Stimulated activated CD4-positive, alpha-beta T cell treated with anti-CD3 and anti-CD28 coated beads, TNF-alpha, amount 100 ng/mL, for 4 hours (primary cell): ENCODE measurements at regions not wholly inside any gene's neighbourhood (a gene's known extent, or its start where the extent isn't known, plus 50 kb on each side); places are given as distances from the start of the nearest gene placed in this dataset.
"Not testable (repeated sequence)": the region's sequence is repeated elsewhere in the genome, so short reads cannot be mapped to it uniquely, and the experiment has no call there.

Experiments
- DNase-seq, 3 experiments: peaks; one replicate each; pipeline ENCODE4 v3.0.0-alpha.2; 2020; ENCODE audit warnings: low read depth in 3 of 3

DNA sequence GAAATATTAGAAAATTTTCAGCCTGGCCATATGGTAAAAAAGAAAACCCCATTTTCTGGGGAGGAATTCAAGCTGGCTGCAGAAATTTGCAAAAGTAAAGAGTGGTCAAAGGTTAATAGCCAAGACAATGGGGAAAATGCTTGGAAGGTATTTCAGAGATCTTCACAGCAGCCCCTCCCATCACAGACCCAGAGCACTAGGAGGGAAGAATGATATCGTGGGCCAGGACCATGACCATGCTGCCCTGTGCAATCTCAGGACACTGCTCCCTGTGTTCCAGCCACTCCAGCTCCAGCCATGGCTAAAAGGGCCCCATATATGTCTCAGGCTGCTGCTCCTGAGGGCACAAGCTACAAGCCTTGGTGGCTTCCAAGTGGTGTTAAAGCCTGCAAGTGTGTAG, 93.9 kb upstream of the AGAP1 start:
- DNase-seq = no peak

DNA sequence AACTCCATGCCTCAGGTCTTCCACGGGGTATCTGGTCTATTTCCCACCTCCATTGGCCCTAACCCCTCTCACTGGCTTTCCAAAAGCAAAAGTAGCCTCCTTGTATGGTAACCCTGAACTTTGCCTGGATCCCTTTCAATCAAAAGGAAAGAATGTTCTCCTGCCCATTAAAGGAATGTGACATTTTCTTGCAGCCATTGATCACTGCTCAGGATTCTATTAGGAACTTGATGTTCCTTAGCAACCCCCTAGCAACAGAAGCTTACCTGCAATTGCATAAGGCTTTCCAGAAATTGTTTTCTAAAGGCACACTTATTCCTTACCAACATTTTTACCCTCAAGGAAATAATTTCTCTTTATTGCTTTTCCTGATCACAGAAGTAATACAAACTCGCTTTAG, 91.4 kb upstream of the AGAP1 start:
- DNase-seq = no peak

DNA sequence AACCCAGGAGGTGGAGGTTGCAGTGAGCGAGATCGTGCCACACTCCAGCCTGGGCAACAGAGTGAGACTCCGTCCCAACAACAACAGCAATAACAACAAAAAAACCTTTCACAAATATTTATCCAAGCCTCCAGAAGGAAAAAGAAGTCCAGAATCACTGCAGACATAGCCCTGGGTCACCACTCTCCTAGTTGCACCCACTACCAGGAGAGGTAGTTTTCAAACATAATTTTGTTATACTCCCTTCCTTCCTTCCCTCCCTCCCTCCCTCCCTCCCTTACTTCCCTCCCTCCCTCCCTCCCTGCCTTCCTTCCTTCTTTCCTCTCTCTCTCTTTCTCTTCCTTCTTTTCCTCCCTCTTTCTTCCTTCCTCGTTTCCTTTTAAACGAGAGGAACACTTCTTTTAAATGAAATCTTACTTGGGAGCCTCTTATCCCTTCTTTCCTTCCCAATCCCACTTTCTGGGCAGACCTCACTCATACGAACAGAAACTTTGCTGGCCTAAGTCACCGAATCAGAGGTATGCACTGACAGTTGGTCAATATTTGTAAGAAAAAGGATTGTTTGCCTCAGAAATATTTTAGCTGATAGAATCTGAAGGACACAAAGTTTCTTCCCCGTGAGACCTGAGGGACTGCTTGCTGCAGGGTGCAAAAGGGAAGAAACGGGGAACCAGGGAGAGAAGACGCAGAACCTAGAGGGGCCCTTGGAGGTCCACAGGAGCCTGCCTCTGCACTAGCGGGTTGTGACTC, 88.1 kb upstream of the AGAP1 start:
- DNase-seq = no peak

DNA sequence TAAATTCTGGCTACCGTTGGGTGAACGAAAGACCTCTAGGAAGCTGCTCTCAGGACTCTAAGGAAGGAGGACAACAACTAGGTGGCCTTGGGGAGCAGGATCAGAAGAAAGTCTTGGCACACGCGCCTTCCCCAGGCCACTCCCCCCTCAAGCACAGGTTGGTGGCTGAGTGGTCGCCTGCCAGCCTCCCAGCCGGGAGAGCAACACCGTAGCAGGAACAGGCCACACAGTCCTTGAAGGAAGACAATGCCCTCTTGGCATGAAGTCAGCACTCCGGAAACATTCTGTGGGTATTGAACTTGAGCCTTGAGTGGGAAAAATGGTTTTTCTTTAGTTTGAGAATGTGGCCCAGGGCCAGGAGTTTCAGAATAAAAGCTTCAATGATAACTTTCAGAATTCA, 87.4 kb upstream of the AGAP1 start:
- DNase-seq = no peak

DNA sequence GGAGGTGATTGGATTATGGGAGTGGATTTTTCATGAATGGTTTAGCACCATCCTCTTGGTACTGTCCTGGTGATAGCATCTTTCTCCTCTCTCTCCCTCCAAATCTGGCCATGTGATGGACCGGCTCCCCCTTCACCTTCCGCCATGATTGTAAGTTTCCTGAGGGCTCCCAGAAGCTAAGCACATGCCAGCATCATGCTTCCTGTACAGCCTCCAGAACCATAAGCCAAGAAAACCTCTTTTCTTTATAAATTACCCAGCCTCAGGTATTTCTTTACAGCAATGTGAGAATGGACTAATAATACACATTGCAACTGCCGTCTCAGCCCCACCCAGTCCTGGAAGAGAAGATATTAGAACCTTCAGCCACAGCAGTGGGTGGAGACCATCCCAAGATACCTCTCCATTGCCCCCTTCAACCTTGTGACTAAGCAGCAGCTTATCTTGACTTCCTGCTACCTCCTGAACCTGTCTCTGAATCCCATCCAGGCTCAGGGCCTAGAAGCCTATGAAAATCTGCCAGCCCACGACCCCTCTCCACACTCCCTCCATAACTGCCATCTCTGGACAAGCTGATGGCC, 81.8 kb upstream of the AGAP1 start:
- no peak for DNase-seq

DNA sequence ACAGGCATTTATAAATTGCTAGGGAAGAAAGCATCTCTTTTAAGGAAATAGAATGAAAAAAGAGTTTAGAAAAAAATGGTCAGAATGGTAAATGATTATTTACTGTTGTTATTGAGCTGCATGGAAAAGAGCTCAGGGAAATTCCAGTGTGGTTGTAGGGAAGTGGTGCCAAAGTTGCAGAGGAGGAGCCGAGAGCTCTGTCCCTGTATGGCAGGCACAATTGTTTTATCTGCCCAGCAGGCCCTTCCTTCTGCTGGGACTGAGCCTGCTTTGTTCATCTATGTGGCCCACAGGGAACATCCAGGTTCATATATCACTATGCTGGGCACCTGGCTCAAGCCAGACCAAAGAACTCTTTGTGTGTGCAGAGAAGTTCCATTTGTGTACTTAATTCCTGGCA, 80.8 kb upstream of the AGAP1 start:
- DNase-seq = no peak

DNA sequence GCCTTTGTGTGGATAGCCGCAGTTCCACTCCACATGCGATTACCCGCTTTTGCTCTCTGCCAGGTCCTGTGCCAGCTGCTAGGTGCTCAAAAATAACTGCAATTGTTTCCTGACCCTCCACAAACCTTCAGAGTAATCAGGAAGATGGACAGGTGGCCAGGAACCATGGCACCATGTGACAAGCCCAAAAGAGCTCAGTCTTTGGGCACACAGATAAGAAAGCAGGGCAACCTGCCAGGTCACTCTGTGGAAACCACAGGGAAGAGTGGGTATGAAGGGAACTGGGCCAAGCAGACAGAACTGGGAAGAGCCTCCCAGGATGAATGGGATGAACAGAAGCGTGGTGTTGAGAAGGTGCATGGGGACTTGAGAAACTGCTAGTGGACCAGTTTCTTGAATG, 79.4 kb upstream of the AGAP1 start:
- no peak for DNase-seq

DNA sequence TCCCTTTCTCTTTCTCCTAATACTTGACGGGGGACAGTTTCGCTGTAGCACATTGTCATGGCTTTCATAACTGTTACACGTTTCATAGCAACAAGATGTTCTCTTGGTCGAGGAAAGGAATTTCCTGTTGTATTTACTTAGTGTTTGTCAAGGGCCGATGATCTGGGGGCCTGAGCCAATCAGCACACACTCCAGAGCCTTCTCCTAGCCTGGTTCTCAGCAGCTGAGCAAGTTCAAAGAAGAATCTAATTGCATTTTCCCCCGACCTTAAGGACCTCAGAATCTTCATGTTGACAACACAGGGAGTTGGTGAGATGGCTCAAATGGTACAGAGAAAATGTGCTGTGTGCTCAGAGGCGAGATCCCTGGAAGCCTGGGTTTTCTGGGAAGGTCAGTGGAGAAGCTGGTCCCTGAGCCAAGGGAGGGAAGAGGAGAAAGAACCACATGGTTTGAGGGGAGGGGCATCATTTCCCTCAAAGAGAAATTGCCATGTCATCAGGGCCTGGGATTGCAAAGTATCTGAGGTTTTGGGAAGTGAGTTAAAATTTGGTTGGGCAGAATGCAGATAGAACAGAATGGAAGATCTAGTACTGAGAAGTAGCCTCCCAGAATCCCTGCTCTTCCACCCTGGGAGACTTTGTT, 76.9 kb upstream of the AGAP1 start:
- no peak for DNase-seq

DNA sequence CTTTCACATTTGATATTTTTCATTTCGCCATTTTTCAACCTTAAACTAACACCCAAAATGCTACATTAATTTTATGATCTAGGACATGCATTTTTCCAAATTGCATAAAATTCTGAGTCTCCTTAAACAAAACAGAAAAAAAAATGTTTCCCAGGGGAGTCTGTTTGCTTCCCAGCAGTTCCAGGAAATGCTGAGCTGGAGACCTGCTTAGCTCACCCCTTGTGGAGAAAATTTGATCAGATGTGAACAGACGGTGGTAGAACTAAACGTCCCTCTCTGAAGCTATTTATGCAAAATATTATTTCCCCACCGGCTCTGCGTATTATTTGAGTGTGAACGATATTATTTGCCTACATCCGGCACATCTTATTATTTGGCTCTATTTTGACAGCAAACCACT, 74.9 kb upstream of the AGAP1 start:
- no peak for DNase-seq

DNA sequence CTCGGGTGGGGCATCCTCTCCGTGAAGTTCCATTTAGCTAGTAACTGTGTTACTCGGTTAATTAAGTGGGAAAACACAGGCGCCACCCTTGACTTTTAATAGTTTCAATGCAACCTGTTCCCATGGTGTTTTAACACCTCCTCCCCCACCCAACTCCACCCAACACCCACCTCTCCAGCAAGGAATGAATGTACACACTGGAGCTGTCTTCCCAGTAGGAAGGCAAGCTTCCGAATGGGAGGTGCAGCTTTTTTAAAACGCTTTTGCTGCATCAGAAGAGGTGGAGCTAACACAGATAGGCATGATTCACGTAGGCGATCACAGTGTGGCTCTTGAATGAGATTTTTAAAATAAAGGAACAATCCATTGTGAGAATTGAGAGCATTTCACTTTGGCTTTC, 73.8 kb upstream of the AGAP1 start:
- no peak for DNase-seq

DNA sequence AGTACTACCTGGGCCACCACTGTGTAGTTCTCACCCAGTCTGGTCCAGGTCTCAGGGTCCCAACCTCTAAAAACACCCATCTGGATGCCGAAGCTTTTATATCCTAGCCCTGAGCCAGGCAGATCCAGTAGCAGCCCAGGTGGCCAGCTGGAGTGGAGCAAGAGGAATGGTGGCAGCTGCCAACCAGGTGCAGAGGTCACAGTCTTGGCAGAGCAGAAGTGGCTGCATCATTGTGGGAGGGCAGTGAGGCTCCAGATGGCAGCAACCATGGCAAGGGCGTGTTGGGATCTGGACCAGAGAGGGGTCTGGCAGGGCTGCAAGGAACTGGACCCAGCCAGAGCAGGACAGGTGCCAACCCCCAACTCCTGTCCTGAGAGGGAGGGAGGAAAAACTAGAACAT, 72.2 kb upstream of the AGAP1 start:
- no peak for DNase-seq

DNA sequence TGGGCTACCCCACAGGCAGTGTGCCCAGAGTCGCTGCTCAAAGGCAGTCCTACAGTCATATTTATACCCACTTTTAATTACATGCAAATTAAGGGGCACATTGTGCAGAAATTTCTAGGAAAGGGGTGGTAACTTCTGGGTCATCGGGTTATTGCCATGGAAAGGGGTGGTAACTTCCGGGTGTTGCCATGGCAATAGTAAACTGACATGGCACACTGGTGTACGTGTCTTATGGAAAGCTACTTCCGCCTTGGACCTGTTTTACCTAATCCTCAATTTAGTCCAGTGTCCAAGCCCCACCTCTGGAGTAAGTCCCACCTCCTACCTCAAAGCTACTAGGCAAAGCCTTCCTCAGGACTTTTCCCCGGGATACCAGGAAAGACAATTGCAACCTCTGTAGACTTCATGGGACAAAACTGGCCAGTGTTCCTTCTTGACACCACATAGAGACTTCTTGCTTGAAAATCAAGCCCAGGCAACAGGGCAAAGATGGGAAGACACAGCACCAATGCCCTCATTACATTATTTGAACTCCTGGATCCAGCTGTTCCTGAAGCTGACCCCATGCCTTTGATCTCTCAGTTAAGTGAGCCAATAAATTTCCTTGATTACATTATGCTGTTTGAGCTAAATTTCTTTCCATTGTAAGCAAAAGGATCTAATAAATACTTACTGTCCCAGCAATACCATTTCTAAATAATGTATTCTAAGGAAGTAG, 63.3 kb upstream of the AGAP1 start:
- DNase-seq = no peak

DNA sequence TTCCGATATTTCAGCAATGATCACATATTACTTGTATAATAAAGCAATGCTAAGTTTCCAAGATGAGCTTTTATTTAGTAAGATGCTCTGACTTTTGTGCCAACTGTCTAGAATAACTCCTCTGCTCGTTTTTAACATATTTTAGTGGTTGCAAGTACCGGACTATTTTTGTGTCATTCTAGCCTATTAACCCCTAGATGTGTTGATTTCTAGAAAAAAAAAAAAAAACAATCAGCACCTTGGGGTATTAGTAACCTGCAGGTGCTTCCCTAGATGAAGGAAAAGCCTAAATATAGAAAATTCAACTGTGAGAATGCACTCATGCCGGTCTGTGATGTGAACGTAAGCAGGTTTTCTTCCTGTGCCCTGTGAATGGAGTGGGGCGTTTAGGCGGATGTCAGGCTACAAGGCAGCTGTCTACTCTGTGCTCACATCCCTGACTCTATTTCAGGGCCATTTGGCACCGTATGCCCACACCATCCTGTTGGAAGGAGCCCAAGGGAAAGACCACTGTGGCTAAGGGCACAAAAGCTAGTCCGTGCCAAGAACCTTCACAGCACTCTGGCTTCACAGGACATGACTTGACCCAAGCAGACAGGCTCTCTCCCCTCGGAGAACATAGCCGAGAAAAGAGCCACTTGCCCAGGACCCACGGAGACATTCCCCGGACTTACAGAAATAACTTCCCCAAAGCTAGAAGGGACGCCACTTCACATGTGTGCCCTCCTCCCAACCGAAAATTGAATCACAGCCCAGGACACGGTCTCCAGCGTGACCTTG, 60.9 kb upstream of the AGAP1 start:
- no peak for DNase-seq

DNA sequence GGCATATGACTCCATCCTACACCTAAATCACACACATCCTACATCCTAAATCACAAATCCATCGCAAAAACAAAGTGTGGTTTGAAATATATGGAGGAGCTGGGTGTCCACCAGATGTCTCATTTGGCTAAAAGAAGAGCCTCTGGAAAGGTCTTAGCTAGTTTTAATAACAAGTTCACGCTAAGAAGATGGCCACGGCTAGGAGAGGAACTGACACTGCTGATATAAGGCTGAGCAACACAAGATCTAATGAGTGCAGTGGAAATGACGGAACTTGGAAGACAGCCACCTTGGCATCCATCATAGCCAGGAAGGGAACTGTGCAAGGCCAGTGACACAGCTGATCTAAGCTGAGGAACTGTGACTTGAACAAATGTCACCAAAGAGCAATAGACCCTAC, 60.0 kb upstream of the AGAP1 start:
- no peak for DNase-seq

DNA sequence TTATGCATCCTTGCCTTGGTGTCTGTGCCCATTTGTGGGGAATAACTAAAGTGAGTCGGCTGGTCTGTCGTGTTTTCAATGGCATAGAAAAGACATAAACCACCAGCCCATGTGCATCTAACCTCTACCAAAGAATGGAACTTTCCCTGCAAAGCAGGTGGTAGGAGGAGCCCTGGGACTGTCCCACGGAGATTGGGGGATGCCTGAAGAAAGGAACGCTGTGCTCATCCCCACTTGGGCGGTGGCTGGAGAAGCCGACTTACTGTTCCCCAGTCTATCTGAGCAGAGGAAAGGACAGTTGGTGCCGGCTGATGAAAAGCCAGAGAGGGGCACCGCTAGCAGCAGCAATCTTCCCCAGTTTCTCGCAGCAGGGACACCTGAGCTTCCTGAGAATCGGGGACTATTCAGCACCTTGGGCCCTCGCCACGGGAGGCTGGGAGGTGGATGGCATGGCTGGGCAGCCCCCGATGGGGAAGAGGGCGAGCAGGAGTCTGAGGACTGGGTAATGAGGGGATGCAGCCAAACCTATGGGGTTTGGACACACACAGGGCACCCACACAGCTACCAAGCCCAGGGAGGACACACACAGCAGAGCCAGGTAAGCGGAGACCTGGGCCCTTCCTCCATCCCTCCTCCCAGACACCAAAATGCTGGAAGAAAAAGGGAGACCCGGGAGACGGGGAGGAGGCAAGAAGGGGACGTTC, 53.7 kb upstream of the AGAP1 start:
- no peak for DNase-seq

DNA sequence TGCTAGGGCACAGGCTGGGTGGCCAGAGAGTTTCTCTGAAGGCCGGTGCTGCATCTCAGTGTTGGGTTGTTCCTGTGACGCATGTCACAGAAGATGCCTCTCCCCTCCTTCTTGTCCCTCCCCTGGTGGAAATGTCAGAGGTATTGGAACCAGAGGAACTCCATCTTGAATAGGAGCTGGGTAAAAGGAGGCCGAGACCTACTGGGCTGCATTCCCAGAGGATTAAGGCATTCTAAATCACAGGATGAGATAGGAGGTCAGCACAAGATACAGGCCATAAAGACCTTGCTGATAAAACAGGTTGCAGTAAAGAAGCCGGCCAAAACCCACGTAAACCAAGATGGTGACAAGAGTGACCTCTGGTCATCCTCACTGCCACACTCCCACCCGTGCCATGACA, 50.3 kb upstream of the AGAP1 start:
- not testable (repeated sequence) for DNase-seq
